Lower leg skin (tissue), 3 donors: ENCODE measurements at regions not wholly inside any gene's neighbourhood (a gene's known extent, or its start where the extent isn't known, plus 50 kb on each side); places are given as distances from the start of the nearest gene placed in this dataset.

Experiments
- POLR2A ChIP-seq, 2 donors: fragments of 450-650 bp; IDR thresholded peaks; one replicate each; pipeline ENCODE4 v1.6.1; 2016 to 2017; ENCODE audit warnings: antibody characterized with exemption in 2 of 2, mild to moderate bottlenecking in 1 of 2, moderate library complexity in 1 of 2
- TF ChIP-seq, protein P1 (sequence below), 3 donors: fragments of 450-650 bp; IDR thresholded peaks; one replicate each; pipeline ENCODE4 v1.5.1; 2016; ENCODE audit warnings: antibody characterized with exemption in 3 of 3, mild to moderate bottlenecking in 3 of 3, moderate library complexity in 2 of 3

DNA sequence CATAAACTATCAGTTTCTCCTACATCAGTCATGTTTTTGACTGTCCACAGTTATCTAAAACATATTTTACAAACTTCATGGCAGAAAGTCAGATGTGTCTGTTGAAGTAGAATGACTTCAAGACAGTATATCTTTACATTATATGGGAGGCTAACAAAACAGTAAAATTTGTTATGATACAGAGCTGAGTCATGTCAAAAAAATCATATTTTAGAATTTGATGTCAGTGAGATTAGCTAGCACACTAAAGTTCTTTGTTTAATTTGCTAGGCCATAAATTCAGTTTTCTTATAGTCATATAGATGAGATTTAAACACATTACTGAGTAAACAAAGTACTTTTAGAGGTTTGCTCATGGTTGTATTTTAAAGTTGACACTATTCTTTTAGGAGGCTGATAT, 80.3 kb upstream of the IGSF10 start:
- TF ChIP-seq, protein P1, sequence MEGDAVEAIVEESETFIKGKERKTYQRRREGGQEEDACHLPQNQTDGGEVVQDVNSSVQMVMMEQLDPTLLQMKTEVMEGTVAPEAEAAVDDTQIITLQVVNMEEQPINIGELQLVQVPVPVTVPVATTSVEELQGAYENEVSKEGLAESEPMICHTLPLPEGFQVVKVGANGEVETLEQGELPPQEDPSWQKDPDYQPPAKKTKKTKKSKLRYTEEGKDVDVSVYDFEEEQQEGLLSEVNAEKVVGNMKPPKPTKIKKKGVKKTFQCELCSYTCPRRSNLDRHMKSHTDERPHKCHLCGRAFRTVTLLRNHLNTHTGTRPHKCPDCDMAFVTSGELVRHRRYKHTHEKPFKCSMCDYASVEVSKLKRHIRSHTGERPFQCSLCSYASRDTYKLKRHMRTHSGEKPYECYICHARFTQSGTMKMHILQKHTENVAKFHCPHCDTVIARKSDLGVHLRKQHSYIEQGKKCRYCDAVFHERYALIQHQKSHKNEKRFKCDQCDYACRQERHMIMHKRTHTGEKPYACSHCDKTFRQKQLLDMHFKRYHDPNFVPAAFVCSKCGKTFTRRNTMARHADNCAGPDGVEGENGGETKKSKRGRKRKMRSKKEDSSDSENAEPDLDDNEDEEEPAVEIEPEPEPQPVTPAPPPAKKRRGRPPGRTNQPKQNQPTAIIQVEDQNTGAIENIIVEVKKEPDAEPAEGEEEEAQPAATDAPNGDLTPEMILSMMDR (IDR thresholded peaks at IDR 0.05): no peak
- TF ChIP-seq POLR2A (IDR thresholded peaks at IDR 0.05): no peak
